NCI-H187 treated with DMSO at 0.1 percent for 48 hours (cell line): ENCODE measurements at regions not wholly inside any gene's neighbourhood (a gene's known extent, or its start where the extent isn't known, plus 50 kb on each side); places are given as distances from the start of the nearest gene placed in this dataset.
"Not testable (repeated sequence)": the region's sequence is repeated elsewhere in the genome, so short reads cannot be mapped to it uniquely, and the experiment has no call there.

Source experiments
- DNase-seq: peaks from one replicate; lab custom pipeline; 2025; lab: John Stamatoyannopoulos, UW

DNA sequence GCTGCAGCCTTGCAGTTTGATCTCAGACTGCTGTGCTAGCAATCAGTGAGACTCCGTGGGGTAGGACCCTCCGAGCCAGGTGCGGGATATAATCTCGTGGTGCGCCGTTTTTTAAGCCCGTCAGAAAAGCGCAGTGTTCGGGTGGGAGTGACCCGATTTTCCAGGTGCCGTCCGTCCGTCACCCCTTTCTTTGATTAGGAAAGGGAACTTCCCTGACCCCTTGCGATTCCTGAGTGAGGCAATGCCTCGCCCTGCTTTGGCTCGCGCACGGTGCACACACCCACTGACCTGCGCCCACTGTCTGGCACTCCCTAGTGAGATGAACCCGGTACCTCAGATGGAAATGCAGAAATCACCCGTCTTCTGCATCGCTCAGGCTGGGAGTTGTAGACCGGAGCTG lies 203.2 kb downstream of the SNCAIP start:
- DNase-seq: not testable (repeated sequence)

- DNase-seq: peak; percentile 18
These were observed 203.8 kb downstream of the SNCAIP start for GRCh38 chr5:122515709-122516431.

DNA sequence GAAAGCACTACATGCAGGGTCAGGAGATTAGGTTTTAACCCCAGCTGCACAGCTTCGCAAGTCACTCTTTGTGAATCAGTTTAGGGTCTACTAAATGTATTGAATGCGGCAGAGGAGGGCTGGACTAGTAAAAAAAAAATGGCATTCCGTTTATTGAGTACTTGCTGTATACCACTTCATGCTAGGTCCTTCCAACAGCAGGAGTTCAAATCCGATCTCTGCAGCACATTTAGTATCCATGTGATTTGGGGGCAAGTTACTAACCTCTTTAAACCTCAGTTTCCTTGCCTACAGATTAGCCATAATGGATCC lies 204.4 kb downstream of the SNCAIP start:
- DNase-seq: no peak

DNA sequence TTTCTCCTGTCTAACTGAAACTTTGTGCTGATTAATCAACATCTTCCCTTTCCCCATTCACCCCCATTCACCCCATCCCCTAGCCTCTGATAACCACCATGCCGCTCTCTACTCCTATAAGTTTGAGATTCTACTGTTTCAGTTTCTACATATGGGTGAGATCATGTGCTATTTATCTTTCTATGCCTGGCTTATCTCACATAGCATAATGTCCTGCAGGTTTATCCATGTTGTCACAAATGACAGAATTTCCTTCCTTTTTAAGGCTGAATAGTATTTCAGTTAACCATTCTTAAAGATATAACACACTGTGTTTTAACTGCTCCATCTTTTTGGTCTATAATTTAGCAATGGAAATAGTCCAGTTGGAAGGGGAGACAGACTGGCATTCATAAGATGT lies 205.1 kb downstream of the SNCAIP start:
- no peak for DNase-seq

GRCh38 chr5:122523776-122524175 lies 211.7 kb downstream of the SNCAIP start:
- DNase-seq: no peak

GRCh38 chr5:122527547-122527946 lies 215.5 kb downstream of the SNCAIP start:
- no peak for DNase-seq

GRCh38 chr5:122532035-122532434 lies 220.0 kb downstream of the SNCAIP start:
- no peak for DNase-seq

- DNase-seq: no peak
These were observed 221.8 kb downstream of the SNCAIP start for GRCh38 chr5:122533825-122534224.

GRCh38 chr5:122534829-122535228 lies 222.8 kb downstream of the SNCAIP start:
- DNase-seq: no peak

GRCh38 chr5:122541388-122541787 lies 229.4 kb downstream of the SNCAIP start:
- DNase-seq: no peak

GRCh38 chr5:122545986-122546385 lies 228.9 kb upstream of the SNX2 start:
- DNase-seq: no peak

GRCh38 chr5:122547219-122547618 lies 227.7 kb upstream of the SNX2 start:
- DNase-seq: no peak

GRCh38 chr5:122547669-122548068 lies 227.2 kb upstream of the SNX2 start:
- DNase-seq: no peak

DNA sequence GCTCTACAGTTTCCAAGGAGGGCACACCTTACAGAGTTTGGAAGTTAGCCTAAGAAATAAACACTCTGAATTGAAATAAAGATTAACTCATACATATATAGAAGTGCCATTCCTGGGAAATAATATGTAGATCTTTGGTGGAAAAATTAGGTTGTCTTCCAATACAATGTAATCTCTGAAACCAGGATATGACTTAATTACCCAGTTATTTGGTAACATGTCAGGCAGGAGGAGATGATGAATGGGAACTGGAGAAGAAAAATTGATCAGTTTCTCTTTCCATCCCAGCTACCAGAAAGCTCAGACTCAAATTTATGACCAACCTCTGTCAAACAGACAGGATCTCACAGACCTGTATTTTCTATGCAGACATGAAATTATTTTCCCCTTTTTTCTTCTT lies 215.2 kb upstream of the SNX2 start:
- no peak for DNase-seq

- DNase-seq: no peak
These were observed 213.7 kb upstream of the SNX2 start for GRCh38 chr5:122561209-122561608.

DNA sequence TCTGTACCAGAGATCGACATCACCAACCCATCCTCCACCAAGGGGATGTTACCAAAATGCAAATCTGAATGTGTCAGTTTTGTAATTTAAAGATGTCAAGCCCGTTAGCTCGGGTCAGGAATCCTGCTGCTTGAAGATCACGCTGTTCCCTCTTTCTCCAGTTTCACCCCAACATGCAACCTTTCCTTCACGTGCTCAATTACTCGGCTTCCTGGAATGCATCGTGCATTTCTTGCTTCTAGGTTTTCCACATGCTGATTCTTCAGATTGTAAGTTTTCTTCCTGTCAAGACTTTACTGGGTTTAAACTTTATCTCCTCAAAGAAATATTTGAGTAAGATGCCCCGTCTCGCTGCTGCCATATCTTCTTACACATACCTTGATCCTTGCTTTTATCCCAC lies 209.5 kb upstream of the SNX2 start:
- DNase-seq: no peak

- no peak for DNase-seq
These were observed 198.4 kb upstream of the SNX2 start for GRCh38 chr5:122576256-122577016.

- DNase-seq: no peak
These were observed 193.3 kb upstream of the SNX2 start for GRCh38 chr5:122581629-122582028.

- no peak for DNase-seq
These were observed 190.2 kb upstream of the SNX2 start for GRCh38 chr5:122584411-122585300.

DNA sequence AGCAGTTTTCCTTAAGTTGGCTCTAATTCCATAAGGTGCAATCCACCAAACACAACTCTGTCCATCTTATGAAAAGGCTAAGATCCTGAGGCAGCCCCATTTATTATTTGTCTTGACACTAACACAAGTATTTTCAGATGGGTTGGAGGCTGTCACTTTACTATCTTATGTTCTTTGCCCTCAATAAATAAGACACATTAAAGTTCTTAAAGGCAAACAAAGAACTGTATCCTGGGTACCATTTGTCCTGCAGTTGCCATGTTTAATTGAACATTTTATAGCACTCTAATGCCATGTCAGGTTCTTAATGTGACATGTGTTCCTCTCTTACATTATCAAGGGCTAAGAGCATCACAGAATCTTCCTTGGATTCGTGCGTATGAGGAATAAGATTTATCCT lies 189.5 kb upstream of the SNX2 start:
- no peak for DNase-seq

GRCh38 chr5:122586351-122586750 lies 188.5 kb upstream of the SNX2 start:
- no peak for DNase-seq

DNA sequence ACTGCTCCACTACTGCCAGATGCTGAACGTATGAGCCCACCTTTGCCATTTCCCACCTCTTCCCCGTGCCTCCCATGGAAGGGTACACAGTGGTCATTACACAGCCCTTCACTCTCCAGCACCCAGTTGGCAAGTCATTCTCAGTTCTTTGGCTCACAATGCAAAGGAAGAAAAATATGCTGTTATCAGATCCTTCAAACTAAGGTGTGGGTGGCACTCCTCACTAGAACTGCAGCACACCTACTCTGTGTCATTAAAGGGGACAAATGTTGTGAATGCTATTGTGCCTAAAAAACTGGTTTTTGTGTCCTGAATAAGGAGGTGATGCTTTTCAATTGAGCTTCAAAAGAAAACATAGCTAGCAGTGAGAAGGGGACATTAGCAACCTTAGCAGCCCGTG lies 183.1 kb upstream of the SNX2 start:
- no peak for DNase-seq

- no peak for DNase-seq
These were observed 175.9 kb upstream of the SNX2 start for GRCh38 chr5:122599000-122599399.
